ENCODE measurements at regions not wholly inside any gene's neighbourhood (a gene's known extent, or its start where the extent isn't known, plus 50 kb on each side); places are given as distances from the start of the nearest gene placed in this dataset.

DNA sequence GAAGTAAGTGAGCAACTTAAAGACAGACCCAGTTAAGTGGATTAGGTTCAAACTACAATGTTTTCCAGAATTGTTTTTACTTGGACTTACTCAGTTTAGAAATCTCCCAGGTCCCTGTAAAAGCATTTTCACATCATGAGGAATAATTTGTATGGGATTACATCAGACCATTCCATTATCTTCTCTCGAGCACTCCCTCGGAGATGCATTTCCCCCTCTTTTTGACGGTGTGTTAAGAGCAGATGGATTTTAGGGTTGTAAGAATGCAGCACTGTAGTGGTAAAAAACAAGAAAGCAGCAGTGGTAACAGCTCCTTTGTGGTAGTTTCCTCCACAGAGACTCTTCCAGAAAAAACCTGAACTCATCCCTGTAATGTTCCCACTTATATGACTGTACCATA is 488.4 kb downstream of the BCAT1 start:
- no peak overlapping the region for H3K27ac ChIP-seq (ENCODE audit: low read length)
- no peaks in the 10 kb centered on the region for H3K4me1 ChIP-seq (ENCODE audit: control insufficient read depth in 1 of 2, insufficient read depth in 2 of 2, low read length in 2 of 2)
- no peaks in the 10 kb centered on the region for H3K9me3 ChIP-seq (ENCODE audit: control insufficient read depth in 1 of 2, low read length in 2 of 2)
- H3K4me3 ChIP-seq (ENCODE audit: low read depth in 1 of 2, low read length in 2 of 2): no peak overlapping the region
- no peaks in the 10 kb centered on the region for H3K36me3 ChIP-seq (ENCODE audit: control insufficient read depth in 1 of 2, insufficient read depth in 2 of 2, low read length in 2 of 2)
- H3K27me3 ChIP-seq (ENCODE audit: low read depth, low read length): no peaks in the 10 kb centered on the region

DNA sequence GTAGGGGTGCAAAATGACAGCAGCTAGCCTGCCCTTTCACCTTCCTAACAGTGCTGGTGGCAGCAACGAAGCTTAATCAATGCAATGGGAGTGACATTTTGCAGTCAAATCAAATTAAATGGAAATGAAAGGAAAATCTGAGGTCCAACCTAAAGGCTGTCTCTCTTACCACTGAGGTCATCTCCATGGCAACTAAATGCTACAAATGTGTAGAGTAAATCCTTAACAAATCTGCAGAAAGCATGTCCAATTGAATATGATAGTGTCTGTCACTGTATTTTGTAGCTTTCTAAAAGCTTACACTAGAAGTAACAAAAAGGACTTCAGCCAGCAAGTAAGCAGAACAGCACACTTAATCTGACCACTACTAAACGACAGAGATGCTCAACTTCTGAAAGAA is 488.8 kb downstream of the BCAT1 start:
- Histone ChIP-seq H3K27ac (ENCODE audit: low read length) (no peak overlapping the region), H3K9me3 (ENCODE audit: control insufficient read depth in 1 of 2, low read length in 2 of 2) (no peaks in the 10 kb centered on the region)

GRCh38 chr12:24455811-24456210 is 493.1 kb downstream of the BCAT1 start:
- H3K9me3 ChIP-seq (ENCODE audit: control insufficient read depth in 1 of 2, low read length in 2 of 2): no peaks in the 10 kb centered on the region
- H3K4me3 ChIP-seq (ENCODE audit: low read depth in 1 of 2, low read length in 2 of 2): no peak overlapping the region
- H3K27me3 ChIP-seq (ENCODE audit: low read depth, low read length): no peaks in the 10 kb centered on the region
- no peaks in the 10 kb centered on the region for H3K4me1 ChIP-seq (ENCODE audit: control insufficient read depth in 1 of 2, insufficient read depth in 2 of 2, low read length in 2 of 2)
- H3K36me3 ChIP-seq (ENCODE audit: control insufficient read depth in 1 of 2, insufficient read depth in 2 of 2, low read length in 2 of 2): no peaks in the 10 kb centered on the region
- H3K27ac ChIP-seq (ENCODE audit: low read length): no peak overlapping the region

More for the DNA sequence above, 488.8 kb downstream of the BCAT1 start:
- Histone ChIP-seq H3K4me1 (ENCODE audit: control insufficient read depth in 1 of 2, insufficient read depth in 2 of 2, low read length in 2 of 2) (no peaks in the 10 kb centered on the region), H3K27me3 (ENCODE audit: low read depth, low read length) (no peaks in the 10 kb centered on the region), H3K36me3 (ENCODE audit: control insufficient read depth in 1 of 2, insufficient read depth in 2 of 2, low read length in 2 of 2) (no peaks in the 10 kb centered on the region), H3K4me3 (ENCODE audit: low read depth in 1 of 2, low read length in 2 of 2) (no peak overlapping the region)

DNA sequence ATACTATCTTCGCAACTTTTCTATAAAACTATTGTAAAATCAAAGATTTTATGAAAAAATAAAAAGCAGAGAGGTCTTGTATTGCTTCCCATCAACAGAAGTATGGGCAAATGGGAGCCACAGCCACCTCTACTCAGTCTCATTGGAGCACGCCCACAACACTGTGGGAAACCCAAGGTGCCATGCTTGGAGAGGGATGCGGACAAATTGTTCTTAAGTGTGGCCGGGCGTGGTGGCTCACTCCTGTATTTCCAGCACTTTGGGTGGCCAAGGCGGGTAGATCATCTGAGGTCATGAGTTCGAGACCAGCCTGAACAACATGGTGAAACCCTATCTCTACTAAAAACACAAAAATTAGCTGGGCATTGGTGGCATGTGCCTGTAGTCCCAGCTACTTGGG is 498.2 kb upstream of the SOX5 start:
- Histone ChIP-seq H3K36me3 (ENCODE audit: control insufficient read depth in 1 of 2, insufficient read depth in 2 of 2, low read length in 2 of 2) (no peaks in the 10 kb centered on the region), H3K4me3 (ENCODE audit: low read depth in 1 of 2, low read length in 2 of 2) (no peak overlapping the region), H3K27me3 (ENCODE audit: low read depth, low read length) (no peaks in the 10 kb centered on the region), H3K9me3 (ENCODE audit: control insufficient read depth in 1 of 2, low read length in 2 of 2) (no peaks in the 10 kb centered on the region), H3K4me1 (ENCODE audit: control insufficient read depth in 1 of 2, insufficient read depth in 2 of 2, low read length in 2 of 2) (no peaks in the 10 kb centered on the region), H3K27ac (ENCODE audit: low read length) (no peak overlapping the region)

GRCh38 chr12:24446287-24446686 is 496.8 kb upstream of the SOX5 start:
- Histone ChIP-seq H3K27me3 (ENCODE audit: low read depth, low read length) (no peaks in the 10 kb centered on the region), H3K9me3 (ENCODE audit: control insufficient read depth in 1 of 2, low read length in 2 of 2) (no peaks in the 10 kb centered on the region), H3K27ac (ENCODE audit: low read length) (no peak overlapping the region), H3K36me3 (ENCODE audit: control insufficient read depth in 1 of 2, insufficient read depth in 2 of 2, low read length in 2 of 2) (no peaks in the 10 kb centered on the region), H3K4me1 (ENCODE audit: control insufficient read depth in 1 of 2, insufficient read depth in 2 of 2, low read length in 2 of 2) (no peaks in the 10 kb centered on the region), H3K4me3 (ENCODE audit: low read depth in 1 of 2, low read length in 2 of 2) (no peak overlapping the region)

- no peak overlapping the region for H3K27ac ChIP-seq (ENCODE audit: low read length)
- no peaks in the 10 kb centered on the region for H3K9me3 ChIP-seq (ENCODE audit: control insufficient read depth in 1 of 2, low read length in 2 of 2)
- no peaks in the 10 kb centered on the region for H3K4me1 ChIP-seq (ENCODE audit: control insufficient read depth in 1 of 2, insufficient read depth in 2 of 2, low read length in 2 of 2)
- no peak overlapping the region for H3K4me3 ChIP-seq (ENCODE audit: low read depth in 1 of 2, low read length in 2 of 2)
- H3K36me3 ChIP-seq (ENCODE audit: control insufficient read depth in 1 of 2, insufficient read depth in 2 of 2, low read length in 2 of 2): no peaks in the 10 kb centered on the region
- no peaks in the 10 kb centered on the region for H3K27me3 ChIP-seq (ENCODE audit: low read depth, low read length)
Measured at GRCh38 chr12:24444634-24445033, 495.2 kb upstream of the SOX5 start.

DNA sequence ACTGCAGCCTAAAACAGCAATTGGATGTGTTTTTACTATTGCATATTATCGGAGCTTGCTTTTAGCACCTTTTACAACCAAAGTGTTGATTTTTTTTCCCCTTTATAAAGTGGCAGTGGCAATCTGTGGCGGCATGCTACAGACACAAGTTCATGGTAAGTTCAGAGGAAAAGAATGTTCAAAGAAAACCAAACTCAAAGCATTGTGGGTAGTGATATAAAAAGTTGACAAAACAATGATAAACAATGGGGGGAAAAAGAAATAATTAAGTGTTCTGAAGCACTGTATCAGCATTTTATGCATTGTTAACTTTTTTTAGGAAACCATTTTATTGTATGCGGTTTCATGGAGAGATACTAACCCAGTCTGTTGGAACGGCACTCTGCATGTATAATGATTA is 492.0 kb upstream of the SOX5 start:
- H3K27me3 ChIP-seq (ENCODE audit: low read depth, low read length): no peaks in the 10 kb centered on the region
- H3K36me3 ChIP-seq (ENCODE audit: control insufficient read depth in 1 of 2, insufficient read depth in 2 of 2, low read length in 2 of 2): no peaks in the 10 kb centered on the region
- no peak overlapping the region for H3K27ac ChIP-seq (ENCODE audit: low read length)
- no peak overlapping the region for H3K4me3 ChIP-seq (ENCODE audit: low read depth in 1 of 2, low read length in 2 of 2)
- no peaks in the 10 kb centered on the region for H3K4me1 ChIP-seq (ENCODE audit: control insufficient read depth in 1 of 2, insufficient read depth in 2 of 2, low read length in 2 of 2)
- H3K9me3 ChIP-seq (ENCODE audit: control insufficient read depth in 1 of 2, low read length in 2 of 2): no peaks in the 10 kb centered on the region

GRCh38 chr12:24436667-24437066 is 487.2 kb upstream of the SOX5 start:
- Histone ChIP-seq H3K27ac (ENCODE audit: low read length) (no peak overlapping the region), H3K27me3 (ENCODE audit: low read depth, low read length) (no peaks in the 10 kb centered on the region), H3K9me3 (ENCODE audit: control insufficient read depth in 1 of 2, low read length in 2 of 2) (no peaks in the 10 kb centered on the region), H3K36me3 (ENCODE audit: control insufficient read depth in 1 of 2, insufficient read depth in 2 of 2, low read length in 2 of 2) (no peaks in the 10 kb centered on the region), H3K4me3 (ENCODE audit: low read depth in 1 of 2, low read length in 2 of 2) (no peak overlapping the region), H3K4me1 (ENCODE audit: control insufficient read depth in 1 of 2, insufficient read depth in 2 of 2, low read length in 2 of 2) (no peaks in the 10 kb centered on the region)

GRCh38 chr12:24431872-24432271 is 482.4 kb upstream of the SOX5 start:
- Histone ChIP-seq H3K27ac (ENCODE audit: low read length) (no peak overlapping the region), H3K36me3 (ENCODE audit: control insufficient read depth in 1 of 2, insufficient read depth in 2 of 2, low read length in 2 of 2) (no peaks in the 10 kb centered on the region), H3K27me3 (ENCODE audit: low read depth, low read length) (no peaks in the 10 kb centered on the region), H3K4me3 (ENCODE audit: low read depth in 1 of 2, low read length in 2 of 2) (no peak overlapping the region), H3K9me3 (ENCODE audit: control insufficient read depth in 1 of 2, low read length in 2 of 2) (no peaks in the 10 kb centered on the region), H3K4me1 (ENCODE audit: control insufficient read depth in 1 of 2, insufficient read depth in 2 of 2, low read length in 2 of 2) (no peaks in the 10 kb centered on the region)

GRCh38 chr12:24427776-24428175 is 478.3 kb upstream of the SOX5 start:
- Histone ChIP-seq H3K9me3 (ENCODE audit: control insufficient read depth in 1 of 2, low read length in 2 of 2) (no peaks in the 10 kb centered on the region), H3K27me3 (ENCODE audit: low read depth, low read length) (no peaks in the 10 kb centered on the region), H3K4me3 (ENCODE audit: low read depth in 1 of 2, low read length in 2 of 2) (no peak overlapping the region), H3K36me3 (ENCODE audit: control insufficient read depth in 1 of 2, insufficient read depth in 2 of 2, low read length in 2 of 2) (no peaks in the 10 kb centered on the region), H3K4me1 (ENCODE audit: control insufficient read depth in 1 of 2, insufficient read depth in 2 of 2, low read length in 2 of 2) (no peaks in the 10 kb centered on the region), H3K27ac (ENCODE audit: low read length) (no peak overlapping the region)

- Histone ChIP-seq H3K36me3 (ENCODE audit: control insufficient read depth in 1 of 2, insufficient read depth in 2 of 2, low read length in 2 of 2) (no peaks in the 10 kb centered on the region), H3K27ac (ENCODE audit: low read length) (no peak overlapping the region), H3K4me3 (ENCODE audit: low read depth in 1 of 2, low read length in 2 of 2) (no peak overlapping the region), H3K9me3 (ENCODE audit: control insufficient read depth in 1 of 2, low read length in 2 of 2) (no peaks in the 10 kb centered on the region), H3K27me3 (ENCODE audit: low read depth, low read length) (no peaks in the 10 kb centered on the region), H3K4me1 (ENCODE audit: control insufficient read depth in 1 of 2, insufficient read depth in 2 of 2, low read length in 2 of 2) (no peaks in the 10 kb centered on the region)
Measured at GRCh38 chr12:24425601-24425970, 476.1 kb upstream of the SOX5 start.

DNA sequence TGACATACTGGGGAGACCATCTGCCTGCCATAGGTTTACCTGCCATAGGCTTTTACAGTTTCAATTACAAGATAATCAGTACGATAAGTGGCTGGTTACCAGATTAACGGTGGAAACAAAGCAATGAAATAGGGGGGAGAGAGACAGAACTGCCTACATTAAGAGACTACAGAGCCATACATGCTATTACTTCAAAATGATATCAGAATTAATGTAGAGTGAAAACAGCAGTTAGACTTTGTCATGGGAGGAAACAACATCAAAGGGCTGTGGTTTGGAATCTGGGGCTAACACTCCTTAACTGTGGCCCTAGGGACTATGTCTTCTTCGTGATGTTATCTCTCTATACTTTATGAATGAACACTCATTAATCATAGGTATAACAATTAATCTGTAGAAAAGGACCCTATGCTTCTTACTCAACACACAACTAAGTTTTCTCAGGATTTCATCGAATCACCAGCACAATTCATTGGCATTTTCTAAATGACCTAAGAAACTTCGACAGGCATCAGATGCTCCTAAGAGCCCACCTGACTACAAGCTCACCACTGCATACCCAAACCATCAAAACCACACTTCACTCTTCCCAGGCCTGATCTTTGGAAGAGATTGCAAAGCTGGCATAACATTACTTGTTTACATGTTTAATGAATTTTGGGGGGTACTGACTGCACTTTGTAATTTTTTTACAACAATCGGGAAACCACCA is 475.6 kb upstream of the SOX5 start:
- Histone ChIP-seq H3K27me3 (ENCODE audit: low read depth, low read length) (no peaks in the 10 kb centered on the region), H3K4me3 (ENCODE audit: low read depth in 1 of 2, low read length in 2 of 2) (no peak overlapping the region), H3K9me3 (ENCODE audit: control insufficient read depth in 1 of 2, low read length in 2 of 2) (peaks cover 0 to 2% of the 10 kb centered on the region in 2 donors), H3K27ac (ENCODE audit: low read length) (no peak overlapping the region), H3K4me1 (ENCODE audit: control insufficient read depth in 1 of 2, insufficient read depth in 2 of 2, low read length in 2 of 2) (no peaks in the 10 kb centered on the region), H3K36me3 (ENCODE audit: control insufficient read depth in 1 of 2, insufficient read depth in 2 of 2, low read length in 2 of 2) (no peaks in the 10 kb centered on the region)
